ENCODE measurements at regions not wholly inside any gene's neighbourhood (a gene's known extent, or its start where the extent isn't known, plus 50 kb on each side); places are given as distances from the start of the nearest gene placed in this dataset.

GRCh38 chrX:110920991-110921390 is 125.4 kb upstream of the CHRDL1 start:
- TF ChIP-seq REST (IDR thresholded peaks at IDR 0.05; ENCODE audit: low read depth) (no peak), YY1 (IDR thresholded peaks at IDR 0.05; ENCODE audit: low read depth) (no peak), TAF1 (IDR thresholded peaks at IDR 0.05; ENCODE audit: low read depth) (no peak), MAX (IDR thresholded peaks at IDR 0.05) (no peak), CEBPB (IDR thresholded peaks at IDR 0.05) (no peak), TCF12 (IDR thresholded peaks at IDR 0.05; ENCODE audit: low read depth) (no peak), CREB1 (IDR thresholded peaks at IDR 0.05; ENCODE audit: low read depth) (no peak), NFIC (IDR thresholded peaks at IDR 0.05) (no peak), TEAD4 (IDR thresholded peaks at IDR 0.05) (no peak), ZBTB7A (IDR thresholded peaks at IDR 0.05; ENCODE audit: low read depth) (no peak), USF1 (IDR thresholded peaks at IDR 0.05) (no peak), RAD21 (IDR thresholded peaks at IDR 0.05; ENCODE audit: low read depth) (no peak), EP300 (IDR thresholded peaks at IDR 0.05; ENCODE audit: borderline replicate concordance) (no peak), FOXM1 (IDR thresholded peaks at IDR 0.05; ENCODE audit: borderline replicate concordance, low read depth) (no peak), EGR1 (IDR thresholded peaks at IDR 0.05) (no peak)

- TF ChIP-seq CREB1 (IDR thresholded peaks at IDR 0.05; ENCODE audit: low read depth) (no peak), MAX (IDR thresholded peaks at IDR 0.05) (no peak), ZBTB7A (IDR thresholded peaks at IDR 0.05; ENCODE audit: low read depth) (no peak), YY1 (IDR thresholded peaks at IDR 0.05; ENCODE audit: low read depth) (no peak), TAF1 (IDR thresholded peaks at IDR 0.05; ENCODE audit: low read depth) (no peak), USF1 (IDR thresholded peaks at IDR 0.05) (no peak), FOXM1 (IDR thresholded peaks at IDR 0.05; ENCODE audit: borderline replicate concordance, low read depth) (no peak), REST (IDR thresholded peaks at IDR 0.05; ENCODE audit: low read depth) (no peak), EGR1 (IDR thresholded peaks at IDR 0.05) (no peak), NFIC (IDR thresholded peaks at IDR 0.05) (no peak), RAD21 (IDR thresholded peaks at IDR 0.05; ENCODE audit: low read depth) (no peak), TCF12 (IDR thresholded peaks at IDR 0.05; ENCODE audit: low read depth) (no peak), EP300 (IDR thresholded peaks at IDR 0.05; ENCODE audit: borderline replicate concordance) (no peak), TEAD4 (IDR thresholded peaks at IDR 0.05) (no peak), CEBPB (IDR thresholded peaks at IDR 0.05) (no peak)
Measured at GRCh38 chrX:110915570-110915969, 120.0 kb upstream of the CHRDL1 start.

GRCh38 chrX:110915111-110915510 is 119.5 kb upstream of the CHRDL1 start:
- no peak for TF ChIP-seq CEBPB (IDR thresholded peaks at IDR 0.05)
- no peak for TF ChIP-seq NFIC (IDR thresholded peaks at IDR 0.05)
- 0 out of 2 replicates have a peak, but pooled peaks have one; percentile 34 for TF ChIP-seq USF1 (IDR thresholded peaks at IDR 0.05)

GRCh38 chrX:110914281-110914680 is 118.7 kb upstream of the CHRDL1 start:
- no peak for TF ChIP-seq CREB1 (IDR thresholded peaks at IDR 0.05; ENCODE audit: low read depth)
- peak; percentile 49; the same call in 1 of the 2 replicates for TF ChIP-seq TEAD4 (IDR thresholded peaks at IDR 0.05)

- TF ChIP-seq YY1 (IDR thresholded peaks at IDR 0.05; ENCODE audit: low read depth) (no peak), MAX (IDR thresholded peaks at IDR 0.05) (no peak), TCF12 (IDR thresholded peaks at IDR 0.05; ENCODE audit: low read depth) (no peak), NFIC (IDR thresholded peaks at IDR 0.05) (no peak), USF1 (IDR thresholded peaks at IDR 0.05) (no peak), TAF1 (IDR thresholded peaks at IDR 0.05; ENCODE audit: low read depth) (no peak), ZBTB7A (IDR thresholded peaks at IDR 0.05; ENCODE audit: low read depth) (no peak), EGR1 (IDR thresholded peaks at IDR 0.05) (no peak), EP300 (IDR thresholded peaks at IDR 0.05; ENCODE audit: borderline replicate concordance) (no peak), RAD21 (IDR thresholded peaks at IDR 0.05; ENCODE audit: low read depth) (no peak), FOXM1 (IDR thresholded peaks at IDR 0.05; ENCODE audit: borderline replicate concordance, low read depth) (no peak), TEAD4 (IDR thresholded peaks at IDR 0.05) (no peak), CEBPB (IDR thresholded peaks at IDR 0.05) (no peak), CREB1 (IDR thresholded peaks at IDR 0.05; ENCODE audit: low read depth) (no peak), REST (IDR thresholded peaks at IDR 0.05; ENCODE audit: low read depth) (no peak)
Measured at GRCh38 chrX:110881971-110882370, 86.4 kb upstream of the CHRDL1 start.

All from Ishikawa (cell line).